SK-N-SH (cell line): ENCODE measurements at regions not wholly inside any gene's neighbourhood (a gene's known extent, or its start where the extent isn't known, plus 50 kb on each side); places are given as distances from the start of the nearest gene placed in this dataset.

Experiments
- CTCF ChIA-PET: fragments of 300-600, 350-600 bp; formaldehyde crosslinking; extraction: SDS; loops from one replicate; lab custom pipeline; 2021; lab: Yijun Ruan, JAX
- POLR2A ChIA-PET: fragments of 350-600 bp; sonication (Branson Sonifier 250); formaldehyde crosslinking; extraction: SDS; loops from one replicate; lab custom pipeline; 2020; ENCODE audit warnings: antibody characterized with exemption, inconsistent platforms; lab: Yijun Ruan, JAX
- DNase-seq: peaks from one replicate; pipeline ENCODE4 v3.0.0; 2012
- H2AFZ ChIP-seq: fragments of 200-600 bp; sonication (generic); 2 replicates; pipeline ENCODE4 v1.8.1; 2016; ENCODE audit warnings: antibody characterized with exemption, mild to moderate bottlenecking, low read depth
- H3F3A ChIP-seq: fragments of 200-600 bp; sonication (generic); replicated peaks from 2 replicates; pipeline ENCODE3; 2016; ENCODE audit warnings: antibody characterized with exemption, mild to moderate bottlenecking; ENCODE audit not compliant: insufficient read depth
- H3K27ac ChIP-seq, 2 experiments: fragments of 200-500 bp in 1 of 2; fragments of 200-600 bp in 1 of 2; sonication (Bioruptor generic) in 1 of 2; sonication (generic), shearing (Covaris generic) in 1 of 2; 2 replicates each; pipeline versions ENCODE4 v1.5.1 to v1.6.1; 2014 to 2016; ENCODE audit warnings: low read depth in 2 of 2, inconsistent platforms in 1 of 2, low read length in 1 of 2, mild to moderate bottlenecking in 1 of 2, mixed read lengths in 1 of 2
- H3K27me3 ChIP-seq: fragments of 200-600 bp; sonication (generic), shearing (Covaris generic); 2 replicates; pipeline ENCODE4 v1.6.1; 2016; ENCODE audit warnings: mixed run types; ENCODE audit not compliant: insufficient read depth
- H3K36me3 ChIP-seq, 2 experiments: fragments of 200-500 bp in 1 of 2; fragments of 200-600 bp in 1 of 2; sonication (Bioruptor generic) in 1 of 2; sonication (generic) in 1 of 2; replicated peaks in 1 of 2; 2 replicates each; pipeline versions ENCODE3 to v1.5.1; 2014 to 2016; ENCODE audit warnings: low read length in 1 of 2, mild to moderate bottlenecking in 1 of 2; ENCODE audit not compliant: insufficient read depth in 2 of 2, control insufficient read depth in 1 of 2
- H3K4me1 ChIP-seq, 2 experiments: fragments of 200-500 bp in 1 of 2; fragments of 200-600 bp in 1 of 2; sonication (Bioruptor generic) in 1 of 2; sonication (generic), shearing (Covaris generic) in 1 of 2; 2 replicates each; pipeline versions ENCODE4 v1.5.1 to v1.6.1; 2014 to 2016; ENCODE audit warnings: low read depth in 1 of 2, low read length in 1 of 2, mixed run types in 1 of 2; ENCODE audit not compliant: insufficient read depth in 2 of 2, control insufficient read depth in 1 of 2
- H3K4me2 ChIP-seq: fragments of 200-600 bp; sonication (generic), shearing (Covaris generic); 2 replicates; pipeline ENCODE4 v1.6.1; 2017; ENCODE audit warnings: mixed run types
- H3K4me3 ChIP-seq, 2 experiments: fragments of 200-500 bp in 1 of 2; fragments of 200-600 bp in 1 of 2; sonication (Bioruptor generic) in 1 of 2; sonication (generic), shearing (Covaris generic) in 1 of 2; 2 replicates each; pipeline versions ENCODE4 v1.5.1 to v1.8.1; 2014 to 2016; ENCODE audit warnings: low read depth in 2 of 2, inconsistent platforms in 1 of 2, low read length in 1 of 2, mild to moderate bottlenecking in 1 of 2, mixed read lengths in 1 of 2, moderate library complexity in 1 of 2
- H3K79me2 ChIP-seq: fragments of 200-600 bp; sonication (generic); 2 replicates; pipeline ENCODE4 v1.8.1; 2017; ENCODE audit warnings: mild to moderate bottlenecking; ENCODE audit not compliant: insufficient read depth
- H3K9ac ChIP-seq: fragments of 200-600 bp; sonication (generic); 2 replicates; pipeline ENCODE4 v1.6.1; 2017; ENCODE audit warnings: mixed run types
- H3K9me2 ChIP-seq: fragments of 200-600 bp; sonication (generic); 2 replicates; pipeline ENCODE4 v1.6.1; 2017; ENCODE audit warnings: mixed run types
- H3K9me3 ChIP-seq: fragments of 200-600 bp; sonication (generic); 2 replicates; pipeline ENCODE4 v1.6.1; 2017; ENCODE audit warnings: mixed run types, mild to moderate bottlenecking, moderate library complexity
- H4K20me1 ChIP-seq: fragments of 200-600 bp; sonication (generic); 2 replicates; pipeline ENCODE4 v1.6.1; 2017; ENCODE audit warnings: mild to moderate bottlenecking, mixed run types; ENCODE audit not compliant: insufficient read depth
- ELF1 ChIP-seq: IDR thresholded peaks from 2 replicates; pipeline ENCODE4 v1.4.0; 2012
- FOXM1 ChIP-seq: IDR thresholded peaks from 2 replicates; pipeline ENCODE4 v1.4.0; 2012; ENCODE audit warnings: low read depth, mild to moderate bottlenecking
- NFIC ChIP-seq: IDR thresholded peaks from 2 replicates; pipeline ENCODE4 v1.4.0; 2012; ENCODE audit warnings: borderline replicate concordance
- NRF1 ChIP-seq: IDR thresholded peaks from 2 replicates; pipeline ENCODE4 v1.6.1; 2012; ENCODE audit warnings: low read depth, mild to moderate bottlenecking, low read length
- POLR2AphosphoS5 ChIP-seq: IDR thresholded peaks from 2 replicates; pipeline ENCODE4 v1.6.1; 2012; ENCODE audit warnings: low read depth, low read length
- RCOR1 ChIP-seq: fragments of 150-350 bp; IDR thresholded peaks from 2 replicates; pipeline ENCODE4 v1.6.1; 2017; ENCODE audit warnings: antibody characterized with exemption, low read length
- RXRA ChIP-seq: IDR thresholded peaks from 2 replicates; pipeline ENCODE4 v1.4.0; 2012; ENCODE audit warnings: low read depth, mild to moderate bottlenecking, borderline replicate concordance
- SIN3A ChIP-seq: IDR thresholded peaks from 2 replicates; pipeline ENCODE4 v1.6.1; 2012; ENCODE audit warnings: low read depth, mild to moderate bottlenecking, low read length, moderate library complexity, borderline replicate concordance
- SMC3 ChIP-seq: IDR thresholded peaks from 2 replicates; pipeline ENCODE4 v1.6.1; 2012; ENCODE audit warnings: low read depth, low read length, improper control_type of control experiment
- TCF12 ChIP-seq: IDR thresholded peaks from 2 replicates; pipeline ENCODE4 v1.4.0; 2012
- WGBS: methylation state at CpG from one replicate; pipeline ENCODE4 v1.1.6; 2017; ENCODE audit warnings: low lambda C conversion rate; 5-methylcytosine and 5-hydroxymethylcytosine counted together
- TF ChIP-seq, protein P1 (sequence below): fragments of 150-350 bp; IDR thresholded peaks from 2 replicates; pipeline ENCODE4 v1.6.1; 2017; ENCODE audit warnings: antibody characterized with exemption, low read length, low read depth, borderline replicate concordance
- TF ChIP-seq, protein P2 (sequence below): IDR thresholded peaks from 2 replicates; pipeline ENCODE4 v1.6.1; 2012; ENCODE audit warnings: mild to moderate bottlenecking, low read depth, low read length, moderate library complexity
- TF ChIP-seq, protein P3 (sequence below): IDR thresholded peaks from 2 replicates; pipeline ENCODE4 v1.4.0; 2012; ENCODE audit warnings: low read depth, borderline replicate concordance

DNA sequence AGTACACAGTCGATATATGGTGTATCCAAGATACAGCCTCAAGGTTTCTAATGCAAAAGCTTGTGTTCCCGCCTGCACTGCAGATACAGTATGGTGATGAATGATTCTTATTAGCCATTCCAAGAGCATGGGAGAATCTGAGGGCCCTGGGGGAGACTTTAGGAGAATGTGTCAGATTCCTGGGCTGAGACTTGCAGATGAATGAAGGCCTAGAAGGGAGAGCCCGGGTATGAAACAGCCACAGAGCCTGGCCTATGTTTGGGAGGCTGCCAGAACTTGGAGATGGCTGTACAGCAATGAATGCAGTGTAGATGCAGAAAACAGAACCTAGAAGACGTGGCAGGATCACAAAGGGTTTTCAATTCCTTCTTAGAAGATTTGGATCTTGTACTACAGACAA, 510.7 kb downstream of the HAPSTR1 start:
- Histone ChIP-seq H3K4me1 (no peaks in the 10 kb centered on the region), H3K9ac (no peak overlapping the region), H3F3A (no peaks in the 10 kb centered on the region), H3K9me2 (no peaks in the 10 kb centered on the region), H3K36me3 (no peaks in the 10 kb centered on the region), H3K27me3 (no peaks in the 10 kb centered on the region), H3K27ac (no peak overlapping the region), H3K79me2 (no peaks in the 10 kb centered on the region), H2AFZ (no peak overlapping the region), H3K9me3 (no peaks in the 10 kb centered on the region), H3K4me2 (no peak overlapping the region), H3K4me3 (no peak overlapping the region), H4K20me1 (no peaks in the 10 kb centered on the region)
- no peak for TF ChIP-seq SIN3A
- TF ChIP-seq, protein P1, sequence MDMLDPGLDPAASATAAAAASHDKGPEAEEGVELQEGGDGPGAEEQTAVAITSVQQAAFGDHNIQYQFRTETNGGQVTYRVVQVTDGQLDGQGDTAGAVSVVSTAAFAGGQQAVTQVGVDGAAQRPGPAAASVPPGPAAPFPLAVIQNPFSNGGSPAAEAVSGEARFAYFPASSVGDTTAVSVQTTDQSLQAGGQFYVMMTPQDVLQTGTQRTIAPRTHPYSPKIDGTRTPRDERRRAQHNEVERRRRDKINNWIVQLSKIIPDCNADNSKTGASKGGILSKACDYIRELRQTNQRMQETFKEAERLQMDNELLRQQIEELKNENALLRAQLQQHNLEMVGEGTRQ = no peak
- TF ChIP-seq, protein P2, sequence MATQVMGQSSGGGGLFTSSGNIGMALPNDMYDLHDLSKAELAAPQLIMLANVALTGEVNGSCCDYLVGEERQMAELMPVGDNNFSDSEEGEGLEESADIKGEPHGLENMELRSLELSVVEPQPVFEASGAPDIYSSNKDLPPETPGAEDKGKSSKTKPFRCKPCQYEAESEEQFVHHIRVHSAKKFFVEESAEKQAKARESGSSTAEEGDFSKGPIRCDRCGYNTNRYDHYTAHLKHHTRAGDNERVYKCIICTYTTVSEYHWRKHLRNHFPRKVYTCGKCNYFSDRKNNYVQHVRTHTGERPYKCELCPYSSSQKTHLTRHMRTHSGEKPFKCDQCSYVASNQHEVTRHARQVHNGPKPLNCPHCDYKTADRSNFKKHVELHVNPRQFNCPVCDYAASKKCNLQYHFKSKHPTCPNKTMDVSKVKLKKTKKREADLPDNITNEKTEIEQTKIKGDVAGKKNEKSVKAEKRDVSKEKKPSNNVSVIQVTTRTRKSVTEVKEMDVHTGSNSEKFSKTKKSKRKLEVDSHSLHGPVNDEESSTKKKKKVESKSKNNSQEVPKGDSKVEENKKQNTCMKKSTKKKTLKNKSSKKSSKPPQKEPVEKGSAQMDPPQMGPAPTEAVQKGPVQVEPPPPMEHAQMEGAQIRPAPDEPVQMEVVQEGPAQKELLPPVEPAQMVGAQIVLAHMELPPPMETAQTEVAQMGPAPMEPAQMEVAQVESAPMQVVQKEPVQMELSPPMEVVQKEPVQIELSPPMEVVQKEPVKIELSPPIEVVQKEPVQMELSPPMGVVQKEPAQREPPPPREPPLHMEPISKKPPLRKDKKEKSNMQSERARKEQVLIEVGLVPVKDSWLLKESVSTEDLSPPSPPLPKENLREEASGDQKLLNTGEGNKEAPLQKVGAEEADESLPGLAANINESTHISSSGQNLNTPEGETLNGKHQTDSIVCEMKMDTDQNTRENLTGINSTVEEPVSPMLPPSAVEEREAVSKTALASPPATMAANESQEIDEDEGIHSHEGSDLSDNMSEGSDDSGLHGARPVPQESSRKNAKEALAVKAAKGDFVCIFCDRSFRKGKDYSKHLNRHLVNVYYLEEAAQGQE = no peak
- no peak for TF ChIP-seq FOXM1
- no peak for TF ChIP-seq TCF12
- TF ChIP-seq RXRA = no peak
- TF ChIP-seq RCOR1 = no peak
- no peak for TF ChIP-seq SMC3
- no peak for TF ChIP-seq NRF1
- TF ChIP-seq, protein P3, sequence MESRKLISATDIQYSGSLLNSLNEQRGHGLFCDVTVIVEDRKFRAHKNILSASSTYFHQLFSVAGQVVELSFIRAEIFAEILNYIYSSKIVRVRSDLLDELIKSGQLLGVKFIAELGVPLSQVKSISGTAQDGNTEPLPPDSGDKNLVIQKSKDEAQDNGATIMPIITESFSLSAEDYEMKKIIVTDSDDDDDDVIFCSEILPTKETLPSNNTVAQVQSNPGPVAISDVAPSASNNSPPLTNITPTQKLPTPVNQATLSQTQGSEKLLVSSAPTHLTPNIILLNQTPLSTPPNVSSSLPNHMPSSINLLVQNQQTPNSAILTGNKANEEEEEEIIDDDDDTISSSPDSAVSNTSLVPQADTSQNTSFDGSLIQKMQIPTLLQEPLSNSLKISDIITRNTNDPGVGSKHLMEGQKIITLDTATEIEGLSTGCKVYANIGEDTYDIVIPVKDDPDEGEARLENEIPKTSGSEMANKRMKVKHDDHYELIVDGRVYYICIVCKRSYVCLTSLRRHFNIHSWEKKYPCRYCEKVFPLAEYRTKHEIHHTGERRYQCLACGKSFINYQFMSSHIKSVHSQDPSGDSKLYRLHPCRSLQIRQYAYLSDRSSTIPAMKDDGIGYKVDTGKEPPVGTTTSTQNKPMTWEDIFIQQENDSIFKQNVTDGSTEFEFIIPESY = no peak
- TF ChIP-seq NFIC = no peak
- no peak for TF ChIP-seq ELF1
- no peak for TF ChIP-seq POLR2AphosphoS5
- DNase-seq = no peak
- ChIA-PET CTCF (no interaction called here), POLR2A (no interaction called here)
- 8% methylated on average over 4 of the region's 4 CpGs for WGBS

DNA sequence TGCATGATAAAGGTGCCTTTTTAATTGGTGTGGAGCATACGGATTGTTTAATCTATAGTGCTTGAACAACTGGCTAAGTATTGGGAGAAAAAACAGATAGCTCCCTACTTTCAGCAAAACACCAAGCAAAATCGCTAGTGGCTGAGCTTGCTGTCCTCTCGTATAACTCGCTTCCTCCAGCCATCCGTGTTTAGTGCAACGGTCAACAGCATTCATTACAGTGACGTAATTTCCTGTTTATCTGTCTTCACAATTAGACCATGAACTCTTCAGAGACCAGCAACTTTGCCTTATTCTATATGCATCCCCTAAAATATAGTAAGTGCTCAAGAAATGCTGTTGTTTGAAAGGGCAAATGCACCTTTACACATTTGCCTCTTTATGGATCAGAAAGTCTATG, 511.9 kb downstream of the HAPSTR1 start:
- CTCF ChIA-PET = no interaction called here
- POLR2A ChIA-PET = no interaction called here
- no peaks in the 10 kb centered on the region for H3K36me3 ChIP-seq
- no peak overlapping the region for H3K4me3 ChIP-seq
- H3K4me2 ChIP-seq = no peak overlapping the region
- WGBS = 48% methylated on average over 7 of the region's 7 CpGs
- H3K27me3 ChIP-seq = no peaks in the 10 kb centered on the region
- no peaks in the 10 kb centered on the region for H4K20me1 ChIP-seq
- no peak overlapping the region for H2AFZ ChIP-seq
- no peaks in the 10 kb centered on the region for H3F3A ChIP-seq
- H3K79me2 ChIP-seq = no peaks in the 10 kb centered on the region
- no peak for DNase-seq
- TF ChIP-seq SMC3 (no peak), SIN3A (no peak)
- TF ChIP-seq, protein P1 = no peak
- TF ChIP-seq, all 33 proteins: peak for 0
- Histone ChIP-seq H3K9ac (no peak overlapping the region), H3K9me2 (no peaks in the 10 kb centered on the region), H3K9me3 (no peaks in the 10 kb centered on the region), H3K4me1 (no peaks in the 10 kb centered on the region), H3K27ac (no peak overlapping the region)
